HFFc6 (cell line): ENCODE measurements at regions not wholly inside any gene's neighbourhood (a gene's known extent, or its start where the extent isn't known, plus 50 kb on each side); places are given as distances from the start of the nearest gene placed in this dataset.

Experiments used
- DNase-seq: peaks from one replicate; pipeline ENCODE4 v3.0.0-alpha.2; 2018
- H3K27ac Mint-ChIP-seq: 2 replicates; pipeline ENCODE4 v1.8.0; 2020; ENCODE audit warnings: mild to moderate bottlenecking, mixed read lengths
- H3K27me3 Mint-ChIP-seq: 2 replicates; pipeline ENCODE4 v1.8.0; 2021; ENCODE audit warnings: mild to moderate bottlenecking, moderate library complexity, mixed read lengths; ENCODE audit not compliant: insufficient read depth
- H3K36me3 Mint-ChIP-seq: 2 replicates; pipeline ENCODE4 v1.8.0; 2021; ENCODE audit warnings: low read depth, mixed read lengths
- H3K4me1 Mint-ChIP-seq: 2 replicates; pipeline ENCODE4 v1.8.0; 2020; ENCODE audit warnings: low read depth, mixed read lengths
- H3K4me3 Mint-ChIP-seq: 2 replicates; pipeline ENCODE4 v1.8.0; 2020; ENCODE audit warnings: mild to moderate bottlenecking, moderate library complexity, mixed read lengths
- H3K9me3 Mint-ChIP-seq: 2 replicates; pipeline ENCODE4 v1.8.0; 2020; ENCODE audit warnings: mild to moderate bottlenecking, mixed read lengths
- CTCF ChIP-seq: fragments of 200-600 bp; sonication (generic); IDR thresholded peaks from 2 replicates; pipeline ENCODE4 v1.5.0; 2021; ENCODE audit warnings: antibody characterized with exemption, mild to moderate bottlenecking

DNA sequence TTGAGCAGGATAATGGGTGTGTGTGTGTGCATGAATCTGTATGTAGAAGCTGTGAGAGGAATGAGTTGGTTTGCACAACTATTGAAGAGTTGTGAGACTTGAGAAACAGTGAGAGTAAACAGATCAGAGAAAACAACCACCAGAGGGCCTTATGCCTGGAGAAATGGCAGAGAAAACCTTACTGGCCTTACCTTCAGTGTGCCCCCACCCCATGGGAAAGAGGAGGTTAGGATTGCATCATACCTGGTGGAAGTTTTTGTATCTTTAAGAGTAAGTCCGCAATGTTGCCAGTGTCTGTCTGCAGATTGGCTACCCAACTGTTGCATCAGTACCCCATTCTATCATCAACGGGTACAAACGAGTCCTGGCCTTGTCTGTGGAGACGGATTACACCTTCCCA lies 1909.4 kb upstream of the WWC1 start:
- H3K4me1 Mint-ChIP-seq, result no peaks in the 10 kb centered on the region
- no peak for TF ChIP-seq CTCF
- H3K4me3 Mint-ChIP-seq, result no peak overlapping the region
- H3K36me3 Mint-ChIP-seq, result no peaks in the 10 kb centered on the region
- no peak overlapping the region for H3K27ac Mint-ChIP-seq
- DNase-seq, result no peak
- H3K27me3 Mint-ChIP-seq, result no peaks in the 10 kb centered on the region
- H3K9me3 Mint-ChIP-seq, result peaks cover 33% of the 10 kb centered on the region

GRCh38 chr5:166398131-166398530 lies 1893.3 kb upstream of the WWC1 start:
- Mint-ChIP-seq H3K9me3 (peaks cover 32% of the 10 kb centered on the region), H3K4me3 (no peak overlapping the region), H3K4me1 (no peaks in the 10 kb centered on the region), H3K27me3 (no peaks in the 10 kb centered on the region), H3K36me3 (0 out of 2 replicates have a peak, but pooled peaks cover 4% of the 10 kb centered on the region), H3K27ac (no peak overlapping the region)
- TF ChIP-seq CTCF, result no peak
- DNase-seq, result no peak

- Mint-ChIP-seq H3K27ac (no peak overlapping the region), H3K27me3 (no peaks in the 10 kb centered on the region; the same call in 1 of the 2 replicates), H3K4me3 (no peak overlapping the region), H3K4me1 (no peaks in the 10 kb centered on the region), H3K9me3 (peaks cover 32% of the 10 kb centered on the region), H3K36me3 (no peaks in the 10 kb centered on the region)
- DNase-seq, result no peak
- no peak for TF ChIP-seq CTCF
These were observed 1891.7 kb upstream of the WWC1 start for GRCh38 chr5:166399781-166400180.

DNA sequence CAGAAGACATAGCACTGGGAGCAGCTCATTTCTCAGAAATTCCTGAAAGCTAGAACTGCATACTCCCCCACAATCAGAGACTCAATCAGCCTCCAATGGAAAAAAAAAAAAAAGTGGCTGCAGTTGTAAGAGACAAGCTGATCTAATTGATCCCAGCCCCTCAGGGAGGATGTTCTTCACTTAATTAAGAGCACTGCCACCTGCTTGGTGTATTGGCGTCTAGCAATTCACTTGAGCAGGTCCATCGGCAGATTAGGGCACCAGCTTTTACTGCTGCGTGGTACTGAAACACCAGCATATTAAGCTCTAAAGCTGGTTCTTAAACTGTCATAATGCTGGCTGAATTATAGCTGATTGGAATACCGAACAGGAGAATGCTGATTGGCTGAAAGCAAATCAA lies 1890.1 kb upstream of the WWC1 start:
- H3K9me3 Mint-ChIP-seq, result peaks cover 32% of the 10 kb centered on the region
- no peak for DNase-seq
- H3K27ac Mint-ChIP-seq, result no peak overlapping the region
- no peaks in the 10 kb centered on the region for H3K4me1 Mint-ChIP-seq
- no peak overlapping the region for H3K4me3 Mint-ChIP-seq
- TF ChIP-seq CTCF, result no peak
- H3K27me3 Mint-ChIP-seq, result no peaks in the 10 kb centered on the region; the same call in 1 of the 2 replicates
- H3K36me3 Mint-ChIP-seq, result no peaks in the 10 kb centered on the region

- H3K36me3 Mint-ChIP-seq, result no peaks in the 10 kb centered on the region
- no peak for DNase-seq
- no peak overlapping the region for H3K4me3 Mint-ChIP-seq
- no peak for TF ChIP-seq CTCF
- H3K4me1 Mint-ChIP-seq, result no peaks in the 10 kb centered on the region
- H3K27ac Mint-ChIP-seq, result no peak overlapping the region
- H3K9me3 Mint-ChIP-seq, result peaks cover 26% of the 10 kb centered on the region
- H3K27me3 Mint-ChIP-seq, result peaks cover 2% of the 10 kb centered on the region; the same call in 1 of the 2 replicates
These were observed 1879.3 kb upstream of the WWC1 start for GRCh38 chr5:166412191-166412590.

- no peak overlapping the region for H3K4me3 Mint-ChIP-seq
- no peaks in the 10 kb centered on the region for H3K27me3 Mint-ChIP-seq
- H3K27ac Mint-ChIP-seq, result no peak overlapping the region
- H3K4me1 Mint-ChIP-seq, result no peaks in the 10 kb centered on the region
- TF ChIP-seq CTCF, result no peak
- no peaks in the 10 kb centered on the region for H3K36me3 Mint-ChIP-seq
- no peak for DNase-seq
- peaks cover 51% of the 10 kb centered on the region for H3K9me3 Mint-ChIP-seq
These were observed 1864.2 kb upstream of the WWC1 start for GRCh38 chr5:166427211-166427610.
